GM04503 (cell line): ENCODE measurements at regions not wholly inside any gene's neighbourhood (a gene's known extent, or its start where the extent isn't known, plus 50 kb on each side); places are given as distances from the start of the nearest gene placed in this dataset.
"Not testable (repeated sequence)": the region's sequence is repeated elsewhere in the genome, so short reads cannot be mapped to it uniquely, and the experiment has no call there.

Experiments
- DNase-seq: peaks from one replicate; pipeline ENCODE4 v3.0.0-alpha.2; 2012; ENCODE audit warnings: low read depth

DNA sequence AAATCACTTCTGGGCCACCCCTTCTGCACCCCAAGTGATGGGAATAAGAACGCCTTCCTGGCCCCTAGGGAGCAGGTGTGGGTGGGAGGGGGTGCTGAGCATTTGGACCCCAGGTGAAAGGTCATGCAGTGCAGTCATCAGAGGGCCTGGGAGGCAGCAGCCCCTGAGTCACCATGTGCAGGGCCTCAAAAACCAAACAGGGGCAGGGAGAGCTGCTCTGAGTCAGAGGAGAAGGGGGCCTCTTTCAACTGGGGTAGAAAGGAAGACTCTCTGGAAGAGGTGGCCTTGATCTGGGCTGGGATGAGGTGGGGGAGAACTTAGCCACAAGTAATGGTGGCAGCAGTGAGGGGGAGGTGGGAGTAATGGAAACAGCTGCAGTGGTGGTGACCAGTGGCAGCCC lies 164.3 kb downstream of the BUB3 start:
- no peak for DNase-seq

DNA sequence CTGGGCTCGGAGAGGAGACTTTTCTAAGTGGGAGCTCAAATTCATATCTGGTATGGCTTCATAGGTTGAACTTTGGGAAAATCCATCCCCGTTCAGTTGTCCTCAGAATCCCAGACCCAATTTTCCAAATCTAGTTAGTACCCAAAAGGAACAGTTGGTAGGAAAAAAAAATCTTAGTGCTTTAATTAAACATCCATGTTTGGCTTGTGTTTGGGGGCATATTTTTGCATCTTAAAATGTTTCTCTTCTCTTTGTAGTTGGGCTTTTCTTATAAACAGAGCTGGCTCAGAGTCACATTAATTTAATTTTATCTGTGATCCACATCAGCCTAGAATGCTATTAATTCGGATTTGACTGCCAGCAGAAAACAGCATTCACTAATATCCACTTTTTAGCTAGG lies 165.9 kb downstream of the BUB3 start:
- DNase-seq, result no peak

DNA sequence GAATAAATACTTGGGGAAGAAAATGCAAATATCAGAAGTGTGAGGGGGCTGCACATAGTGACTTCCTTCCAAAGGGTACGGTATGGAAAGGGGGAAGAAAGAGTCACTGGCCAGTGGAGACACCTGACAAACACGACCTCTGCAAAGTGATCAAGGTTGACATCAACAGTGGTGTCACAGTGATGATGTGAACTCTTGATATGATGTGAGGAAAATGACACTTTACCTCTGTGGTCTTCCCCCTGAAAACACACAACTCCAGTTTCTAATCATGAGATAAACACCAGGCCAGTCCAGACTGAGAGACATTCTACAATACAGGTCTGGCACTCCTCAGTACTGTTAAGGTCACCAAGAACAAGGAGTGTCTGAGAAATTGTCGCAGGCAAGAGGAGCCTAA lies 169.7 kb downstream of the BUB3 start:
- no peak for DNase-seq

GRCh38 chr10:123325663-123326190 lies 171.5 kb downstream of the BUB3 start:
- DNase-seq, result no peak

GRCh38 chr10:123326674-123327073 lies 172.5 kb downstream of the BUB3 start:
- DNase-seq, result no peak

DNA sequence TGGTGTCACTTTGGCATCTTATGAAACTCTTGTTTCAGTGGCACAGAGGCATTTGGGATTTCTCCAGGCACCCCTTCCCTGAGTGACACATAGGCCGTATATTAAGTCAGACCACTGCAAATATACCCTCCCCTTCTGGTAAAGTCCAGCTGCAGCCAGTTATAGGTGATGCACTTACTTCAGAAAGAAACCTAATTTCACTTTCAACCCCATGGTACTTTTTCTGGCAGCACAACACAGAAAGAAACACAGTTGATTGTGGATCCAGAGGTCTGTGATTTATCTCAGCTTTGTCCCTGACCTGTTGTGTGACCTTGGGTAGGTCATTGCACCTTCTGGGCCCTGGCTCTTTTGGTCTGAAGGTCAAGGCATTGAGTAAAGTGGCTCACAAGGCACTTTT lies 173.2 kb downstream of the BUB3 start:
- DNase-seq, result no peak

GRCh38 chr10:123327896-123328295 lies 173.7 kb downstream of the BUB3 start:
- no peak for DNase-seq

- DNase-seq, result no peak
Measured at GRCh38 chr10:123331438-123331837, 177.2 kb downstream of the BUB3 start.

DNA sequence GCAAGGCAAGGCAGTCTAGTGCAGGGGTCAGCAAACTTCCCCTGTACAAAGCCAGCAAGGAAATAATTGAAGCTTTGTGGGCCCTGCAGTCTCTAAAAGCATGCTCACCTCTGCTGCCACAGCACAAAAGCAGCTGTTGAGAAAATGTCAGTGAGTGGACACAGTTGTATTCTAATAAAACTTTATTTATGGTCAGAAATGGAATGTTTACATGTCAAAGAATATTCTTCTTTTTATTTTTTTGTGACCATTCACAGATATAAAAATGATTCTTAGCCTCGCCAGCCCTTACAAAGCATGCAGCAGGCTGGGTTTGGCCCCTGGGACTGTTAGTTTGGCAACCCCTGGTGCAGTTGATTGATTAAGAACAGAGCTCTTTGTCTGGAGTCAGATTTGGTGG lies 192.4 kb downstream of the BUB3 start:
- no peak for DNase-seq

DNA sequence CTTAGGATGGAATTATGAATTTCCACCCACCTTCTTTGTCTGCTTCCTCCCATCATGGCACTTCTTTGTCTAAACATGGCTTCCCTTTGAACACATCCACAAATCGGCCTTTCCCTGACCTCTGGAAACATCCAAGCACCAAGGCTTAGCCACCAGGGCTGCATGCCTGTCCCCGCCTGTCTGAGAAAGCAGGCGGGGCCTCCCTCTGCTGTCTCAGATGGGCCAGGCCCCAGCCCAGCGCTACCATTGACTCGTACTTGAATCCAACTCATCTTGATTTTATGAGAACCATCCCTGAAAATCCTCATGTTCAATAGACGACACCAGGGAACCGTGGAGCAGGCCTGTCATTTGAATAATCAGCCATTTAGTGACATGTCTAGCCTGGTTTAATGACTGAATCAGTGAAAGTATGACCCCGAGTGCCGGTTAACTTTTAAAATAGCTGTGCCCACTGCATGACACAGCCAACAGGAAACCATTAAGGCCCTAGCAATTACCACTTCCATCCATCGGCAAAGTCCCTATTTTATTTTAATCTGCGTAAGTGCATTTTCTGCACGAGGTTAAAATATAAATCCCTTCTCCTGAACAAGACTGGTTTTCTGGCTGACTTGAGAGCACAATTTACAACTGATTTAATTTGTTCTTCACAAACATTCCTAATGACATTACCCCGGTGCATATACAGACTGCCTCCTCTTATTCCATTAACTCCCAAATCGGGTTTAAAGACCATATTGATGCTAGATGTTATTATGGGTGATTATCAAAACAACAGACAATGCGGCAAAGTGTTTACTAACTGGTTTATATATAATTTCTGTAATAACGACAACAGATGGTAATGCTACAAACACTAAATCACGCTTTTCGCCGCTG lies 194.7 kb downstream of the BUB3 start:
- no peak for DNase-seq

DNA sequence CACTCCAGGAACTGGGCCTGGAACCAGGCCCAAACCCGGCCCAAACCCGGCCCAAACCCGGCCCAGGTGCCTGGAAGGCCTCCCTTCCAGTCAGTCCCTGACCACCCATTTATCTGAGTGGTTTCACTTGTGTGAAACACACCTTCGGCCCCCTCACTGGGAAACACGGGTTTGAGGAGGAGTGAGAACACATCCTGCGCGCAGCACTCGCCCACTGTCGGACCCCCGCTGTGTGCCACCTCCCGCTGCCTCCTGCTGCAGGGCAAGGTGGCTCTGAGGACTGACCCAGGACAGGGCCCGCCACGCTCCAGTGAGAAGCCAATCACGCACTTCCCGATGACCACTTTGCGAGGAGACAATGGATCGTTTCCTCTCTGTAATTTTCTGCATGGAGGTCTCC lies 197.5 kb downstream of the BUB3 start:
- no peak for DNase-seq

DNA sequence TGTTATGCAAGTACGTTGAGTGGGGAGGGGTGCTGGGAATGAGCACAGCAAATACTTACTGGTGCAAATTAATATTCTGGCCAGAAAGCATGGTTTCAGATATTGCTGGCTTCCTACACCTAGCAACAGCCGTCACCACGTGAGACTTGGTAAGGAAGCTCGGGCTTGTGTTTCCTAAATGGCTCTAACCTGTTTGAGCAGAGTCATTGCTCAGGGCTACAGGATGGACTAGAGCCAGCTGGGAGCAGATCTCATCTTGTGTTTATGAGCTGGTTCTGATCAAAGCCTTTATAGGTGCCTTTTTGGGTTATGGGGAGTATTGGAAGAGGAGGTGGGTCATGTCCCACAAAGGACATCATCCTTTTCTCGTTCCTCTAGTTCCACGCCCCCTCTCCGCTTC lies 200.3 kb downstream of the BUB3 start:
- DNase-seq, result no peak

DNA sequence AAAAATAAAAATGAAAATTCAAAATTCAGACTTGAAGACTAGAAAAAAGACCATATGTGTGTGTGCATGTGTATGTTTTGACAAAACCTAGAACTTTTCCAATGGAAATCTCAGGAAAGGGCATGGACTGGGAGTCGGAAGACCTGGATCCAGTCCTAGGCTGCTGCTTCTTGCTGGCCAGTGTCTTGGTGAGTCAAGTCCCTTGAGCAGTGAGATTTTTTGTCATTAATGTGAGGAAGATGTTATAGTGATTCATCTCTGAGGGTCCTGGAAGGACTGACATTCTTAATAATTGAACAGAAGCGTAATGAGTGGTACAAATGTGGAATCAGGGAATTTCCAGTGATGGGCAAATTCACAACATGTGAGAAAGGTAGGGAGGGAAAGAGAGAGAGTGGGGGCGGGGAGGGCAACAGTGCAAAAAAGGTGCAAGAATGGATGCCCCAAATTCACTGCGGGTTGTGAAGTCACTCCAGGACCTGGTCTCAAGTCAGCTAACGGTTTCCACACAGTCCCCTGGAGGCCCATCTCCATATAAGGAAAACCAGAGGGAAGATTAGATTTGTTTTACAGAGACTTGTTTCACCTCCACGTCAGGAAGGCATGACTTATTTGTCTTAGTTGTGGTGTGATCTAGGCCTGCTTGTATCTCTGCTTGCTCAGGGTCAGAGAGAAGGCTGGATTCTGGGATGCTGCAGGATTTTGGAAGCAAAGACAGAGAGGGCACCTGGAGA lies 201.7 kb downstream of the BUB3 start:
- no peak for DNase-seq

DNA sequence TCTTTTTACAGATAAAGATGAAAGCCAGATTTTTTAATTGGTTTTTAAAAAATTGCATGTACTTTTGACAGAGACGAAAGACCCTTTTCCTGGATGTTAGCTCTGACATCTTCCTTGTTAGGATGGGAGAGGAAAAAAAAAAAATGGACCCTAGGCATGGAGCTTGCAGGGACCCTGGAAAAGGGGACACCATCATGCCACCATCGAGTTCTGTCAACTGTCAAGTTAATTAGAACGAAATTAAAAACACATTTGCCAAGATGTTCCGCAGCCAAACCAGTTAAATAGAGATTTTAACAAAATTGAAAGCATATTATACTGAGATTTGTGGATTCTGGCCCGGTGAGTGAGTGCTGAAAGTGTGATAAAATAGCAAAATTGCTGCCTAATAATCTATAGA lies 202.6 kb downstream of the BUB3 start:
- DNase-seq, result no peak

- no peak for DNase-seq
Measured at GRCh38 chr10:123357421-123357930, 203.3 kb downstream of the BUB3 start.

- no peak for DNase-seq
Measured at GRCh38 chr10:123359539-123359938, 205.3 kb downstream of the BUB3 start.

DNA sequence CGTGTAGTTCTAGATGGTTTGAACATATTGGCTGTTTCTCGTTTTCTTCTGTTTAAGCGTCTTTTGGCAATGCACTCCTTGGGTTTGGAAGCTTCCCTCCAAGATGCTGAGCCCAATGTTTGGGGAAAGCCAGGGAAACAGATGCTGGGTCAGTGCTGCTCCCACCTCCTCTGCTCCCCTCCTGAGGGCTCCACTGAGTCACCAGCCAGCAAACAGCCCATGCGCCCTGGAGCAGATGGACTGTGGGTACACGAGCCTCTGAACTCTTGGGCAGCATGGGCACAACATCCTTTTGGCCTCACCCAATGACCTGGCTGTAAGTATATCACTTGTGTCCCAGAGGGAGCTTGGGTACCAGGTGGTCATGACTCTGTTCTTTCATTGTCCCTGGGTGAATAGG lies 207.6 kb downstream of the BUB3 start:
- no peak for DNase-seq

DNA sequence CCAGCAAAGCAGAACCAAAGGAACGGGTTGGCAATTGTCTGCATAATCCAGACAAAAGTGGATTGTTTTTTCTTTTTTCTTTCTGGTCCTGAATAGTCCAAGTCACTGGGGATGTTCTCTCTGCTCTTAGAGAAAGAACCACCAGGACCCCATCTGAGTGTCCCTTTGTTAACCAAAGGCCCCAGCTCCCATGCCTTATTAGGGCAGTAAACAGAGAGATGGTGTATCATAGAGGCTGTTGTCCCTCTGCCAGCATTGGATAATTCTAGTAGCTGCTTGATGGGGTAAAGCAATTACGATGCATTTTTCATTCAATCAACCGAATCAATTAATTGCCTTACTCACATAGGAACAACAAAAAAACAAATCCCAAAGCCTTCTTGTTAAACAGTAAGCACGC lies 213.0 kb downstream of the BUB3 start:
- no peak for DNase-seq

- not testable (repeated sequence) for DNase-seq
Measured at GRCh38 chr10:123371626-123372025, 217.4 kb downstream of the BUB3 start.

GRCh38 chr10:123373591-123373990 lies 219.4 kb downstream of the BUB3 start:
- no peak for DNase-seq

GRCh38 chr10:123375097-123375496 lies 220.9 kb downstream of the BUB3 start:
- DNase-seq, result no peak

GRCh38 chr10:123375738-123376137 lies 221.5 kb downstream of the BUB3 start:
- no peak for DNase-seq

DNA sequence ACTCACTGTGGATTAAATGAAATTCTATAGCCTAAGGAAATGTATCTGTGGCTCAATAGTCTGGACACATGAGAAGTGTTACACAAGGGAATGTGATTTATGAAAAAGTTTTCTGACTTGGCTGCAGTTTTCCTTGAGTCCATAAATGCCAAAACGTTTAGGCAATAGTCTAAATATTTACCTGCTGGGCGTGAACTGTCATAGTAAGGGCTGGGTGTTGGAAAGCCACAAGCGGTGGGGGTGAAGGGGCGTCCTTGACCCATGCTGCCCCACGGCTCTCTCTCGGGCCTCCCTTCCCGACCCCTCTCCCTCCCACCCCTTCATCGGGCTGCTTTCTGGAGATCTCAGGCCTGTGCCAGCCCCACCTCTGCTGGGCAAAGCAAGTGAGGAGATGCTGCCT lies 223.7 kb downstream of the BUB3 start:
- no peak for DNase-seq
